ENCODE measurements at regions not wholly inside any gene's neighbourhood (a gene's known extent, or its start where the extent isn't known, plus 50 kb on each side); places are given as distances from the start of the nearest gene placed in this dataset.

DNA sequence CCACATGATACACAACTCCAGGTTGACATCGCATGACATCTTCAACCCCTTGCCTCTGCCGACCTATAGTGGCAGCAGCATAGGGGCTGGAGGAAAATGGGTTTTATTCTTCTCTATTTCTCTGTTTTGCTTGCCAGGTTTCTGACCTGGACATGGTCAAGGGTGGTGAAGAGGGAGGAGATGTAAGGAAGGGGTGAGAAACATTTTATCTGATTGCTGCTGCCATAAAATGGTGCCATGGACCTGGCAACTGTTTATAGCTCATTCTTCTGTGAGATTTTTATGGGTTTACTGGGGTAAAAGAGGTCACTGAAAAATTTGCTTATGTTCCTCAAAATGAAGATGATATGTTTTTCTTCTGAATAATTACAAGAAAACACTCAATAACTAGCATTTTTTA, 266.7 kb upstream of the FOXQ1 start:
- TF ChIP-seq, protein P1, sequence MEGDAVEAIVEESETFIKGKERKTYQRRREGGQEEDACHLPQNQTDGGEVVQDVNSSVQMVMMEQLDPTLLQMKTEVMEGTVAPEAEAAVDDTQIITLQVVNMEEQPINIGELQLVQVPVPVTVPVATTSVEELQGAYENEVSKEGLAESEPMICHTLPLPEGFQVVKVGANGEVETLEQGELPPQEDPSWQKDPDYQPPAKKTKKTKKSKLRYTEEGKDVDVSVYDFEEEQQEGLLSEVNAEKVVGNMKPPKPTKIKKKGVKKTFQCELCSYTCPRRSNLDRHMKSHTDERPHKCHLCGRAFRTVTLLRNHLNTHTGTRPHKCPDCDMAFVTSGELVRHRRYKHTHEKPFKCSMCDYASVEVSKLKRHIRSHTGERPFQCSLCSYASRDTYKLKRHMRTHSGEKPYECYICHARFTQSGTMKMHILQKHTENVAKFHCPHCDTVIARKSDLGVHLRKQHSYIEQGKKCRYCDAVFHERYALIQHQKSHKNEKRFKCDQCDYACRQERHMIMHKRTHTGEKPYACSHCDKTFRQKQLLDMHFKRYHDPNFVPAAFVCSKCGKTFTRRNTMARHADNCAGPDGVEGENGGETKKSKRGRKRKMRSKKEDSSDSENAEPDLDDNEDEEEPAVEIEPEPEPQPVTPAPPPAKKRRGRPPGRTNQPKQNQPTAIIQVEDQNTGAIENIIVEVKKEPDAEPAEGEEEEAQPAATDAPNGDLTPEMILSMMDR (IDR thresholded peaks at IDR 0.05; ENCODE audit: extremely low read depth, missing control alignments): no peak
- no peak for DNase-seq (ENCODE audit: low spot score)

DNA sequence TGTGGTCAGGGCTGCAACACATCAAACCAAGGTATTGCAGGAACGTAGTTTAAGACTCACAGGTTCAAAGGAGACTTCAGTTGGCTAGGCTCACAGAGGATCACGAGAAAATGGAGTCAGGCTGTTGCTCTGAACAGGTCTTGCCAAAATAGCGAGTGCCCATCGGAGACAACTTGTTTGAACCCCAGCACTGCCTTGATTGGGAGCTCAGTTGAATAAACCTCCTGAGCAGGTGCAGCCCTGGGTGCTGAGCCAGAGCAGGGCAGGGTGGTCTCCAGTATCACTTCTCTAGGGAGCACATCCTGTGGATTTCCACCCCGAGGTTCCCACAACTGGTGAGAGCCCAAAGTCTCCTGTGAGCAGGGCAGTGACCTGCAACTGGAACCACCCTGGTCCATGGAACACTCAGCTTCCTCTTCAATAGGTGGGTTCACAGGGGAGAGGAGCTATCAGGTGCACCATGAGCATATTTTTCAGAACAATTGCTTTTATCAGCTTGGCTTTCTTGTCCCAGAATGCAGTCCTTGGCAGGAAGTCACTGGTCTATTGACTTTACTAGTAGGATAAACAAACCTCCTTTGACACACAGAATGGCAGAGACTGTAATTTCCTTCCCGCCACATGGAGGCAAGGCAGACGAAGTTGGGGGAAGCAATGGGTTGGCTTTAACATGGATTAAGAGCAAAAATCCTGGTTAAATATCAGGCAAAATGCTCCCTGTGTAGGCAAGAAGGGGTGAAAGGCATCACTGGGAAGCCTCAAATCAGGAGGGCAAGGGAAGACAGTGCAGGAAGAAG, 267.7 kb upstream of the FOXQ1 start:
- TF ChIP-seq, protein P1 (IDR thresholded peaks at IDR 0.05; ENCODE audit: extremely low read depth, missing control alignments): no peak
- no peak for DNase-seq (ENCODE audit: low spot score)

DNA sequence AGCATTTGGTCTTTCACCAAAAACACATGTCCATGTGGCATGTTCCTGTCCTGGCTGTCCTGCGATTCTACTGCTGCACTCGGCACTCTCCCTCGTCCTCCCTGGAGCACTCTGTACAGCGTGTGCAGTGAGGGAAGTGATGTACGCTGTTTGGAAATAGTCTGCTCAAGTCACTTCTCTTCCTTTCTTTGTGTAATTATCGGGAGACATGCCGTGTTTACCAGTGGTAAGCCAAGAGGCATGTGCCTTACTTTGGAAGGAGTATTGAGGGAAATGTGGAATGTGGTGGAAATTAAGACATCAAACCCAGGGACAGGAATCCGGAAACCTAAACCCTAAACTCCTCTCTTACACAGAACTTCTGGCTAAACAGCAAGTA, 268.5 kb upstream of the FOXQ1 start:
- TF ChIP-seq, protein P1 (IDR thresholded peaks at IDR 0.05; ENCODE audit: extremely low read depth, missing control alignments): no peak
- DNase-seq (ENCODE audit: low spot score): no peak

DNA sequence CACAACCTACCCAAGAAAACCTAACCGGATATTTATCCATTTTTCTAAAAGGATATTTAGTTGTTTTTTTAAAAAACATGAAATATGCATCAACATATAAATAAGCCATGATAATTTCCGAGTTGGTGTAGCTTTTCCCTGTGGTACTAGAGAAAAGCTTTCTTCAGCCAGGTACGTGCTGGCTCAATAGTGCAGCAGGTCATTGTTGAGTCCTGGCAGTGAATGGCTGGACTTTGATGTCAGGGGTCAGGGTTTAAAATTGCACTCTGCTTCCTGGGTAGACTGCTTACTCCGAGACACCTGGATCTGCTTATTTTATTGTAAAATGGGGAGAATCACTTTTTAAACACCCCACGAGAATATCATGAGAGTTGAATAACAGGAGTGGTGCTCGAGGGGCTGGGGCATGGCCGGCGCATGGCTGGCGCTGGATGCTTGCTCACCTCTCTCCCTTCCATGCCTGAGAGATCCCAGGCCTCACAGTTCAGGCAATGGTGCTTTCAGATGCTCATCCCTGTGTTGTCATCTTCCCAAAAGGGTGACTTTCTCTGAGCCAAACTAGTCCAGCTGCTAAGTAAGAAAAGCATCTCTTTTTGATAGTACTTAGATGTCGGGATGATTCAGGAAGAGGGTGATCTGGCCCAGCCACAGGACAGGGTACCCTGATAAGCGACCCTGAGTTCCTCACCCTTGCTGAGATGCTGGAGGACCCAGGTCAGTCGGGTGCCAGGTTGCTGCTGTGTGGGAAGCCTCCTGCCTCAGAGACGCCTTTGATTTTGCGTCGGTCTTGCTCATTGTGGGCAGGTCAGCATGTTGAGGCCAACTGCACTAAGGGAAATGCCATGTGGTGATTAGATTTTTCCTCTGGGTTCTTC, 269.1 kb upstream of the FOXQ1 start:
- no peak for DNase-seq (ENCODE audit: low spot score)
- TF ChIP-seq, protein P1 (IDR thresholded peaks at IDR 0.05; ENCODE audit: extremely low read depth, missing control alignments): no peak

DNA sequence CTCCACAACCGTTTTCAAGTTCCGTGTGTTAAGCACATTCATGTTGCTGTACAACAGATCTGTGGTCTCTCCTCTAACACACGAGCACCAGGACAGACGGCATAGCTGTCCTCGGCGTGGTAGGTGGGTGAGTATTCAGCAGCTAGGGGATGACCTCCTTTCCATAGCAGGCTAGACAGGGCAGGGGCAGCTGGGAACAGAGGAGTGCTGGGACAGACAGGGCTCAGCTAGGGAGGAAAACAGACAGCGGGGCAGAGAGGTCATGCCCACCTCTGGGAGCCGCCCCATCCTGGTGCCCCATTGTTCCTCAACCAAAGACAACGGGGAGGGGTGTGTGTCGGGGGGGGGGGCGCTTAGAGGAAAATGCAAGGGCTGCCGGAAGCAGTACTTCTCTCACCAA, 271.5 kb upstream of the FOXQ1 start:
- no peak for DNase-seq (ENCODE audit: low spot score)
- TF ChIP-seq, protein P1 (IDR thresholded peaks at IDR 0.05; ENCODE audit: extremely low read depth, missing control alignments): no peak

DNA sequence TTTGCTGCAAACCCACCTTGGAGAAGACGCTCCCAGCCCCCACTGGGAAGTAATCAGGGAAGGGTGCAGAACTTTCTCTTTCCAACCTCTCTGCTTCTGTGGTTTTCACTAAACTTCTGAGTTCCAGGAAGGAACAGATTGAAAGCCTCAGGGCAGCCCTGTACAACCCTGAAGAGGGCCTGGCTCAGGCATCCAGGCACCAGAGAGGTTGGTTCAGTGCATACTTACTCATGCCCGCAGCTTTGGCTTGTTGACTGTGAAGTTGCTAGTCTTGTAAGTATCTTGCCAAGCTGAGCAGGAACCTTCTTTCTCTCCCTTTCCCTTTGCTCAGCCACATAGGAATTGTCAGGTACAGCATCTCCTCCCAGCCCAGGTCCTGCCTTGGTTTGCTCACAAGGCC, 272.2 kb upstream of the FOXQ1 start:
- no peak for DNase-seq (ENCODE audit: low spot score)

More for the DNA sequence above, 272.2 kb upstream of the FOXQ1 start:
- TF ChIP-seq, protein P1 (IDR thresholded peaks at IDR 0.05; ENCODE audit: extremely low read depth, missing control alignments): no peak

All from GM20000 (cell line).